Pancreas (tissue), 10 donors: ENCODE measurements at regions not wholly inside any gene's neighbourhood (a gene's known extent, or its start where the extent isn't known, plus 50 kb on each side); places are given as distances from the start of the nearest gene placed in this dataset.
A peak's percentile ranks its signal among the peaks of the same experiment; 100 is the strongest.

Experiments used
- ATAC-seq, 4 donors: fragments of 200-7000 bp; cut with Tn5 transposase; one replicate each; pipeline versions ENCODE4 v1.8.0 to v1.9.1; 2020; ENCODE audit warnings: mild to moderate bottlenecking in 4 of 4, moderate library complexity in 4 of 4
- DNase-seq, 6 donors: peaks; one replicate each; pipeline ENCODE4 v3.0.0-alpha.2; 2020
- FAIRE-seq: peaks from 2 replicates; lab custom pipeline; 2012; peaks lifted over from hg19 to GRCh38; lab: Jason Lieb, UNC
- H3K27ac ChIP-seq, 4 donors: fragments of 200-600 bp; sonication (generic); 1 replicate in 3 of 4; 2 replicates in 1 of 4; pipeline versions ENCODE4 v1.5.0 to v1.8.0; 2020
- H3K27me3 ChIP-seq, 4 donors: fragments of 200-600 bp; one replicate each; pipeline ENCODE4 v1.8.0; 2021
- H3K36me3 ChIP-seq, 3 donors: fragments of 200-600 bp; sonication (generic) in 1 of 3; one replicate each; pipeline versions ENCODE4 v1.5.0 to v1.8.0; 2020 to 2021
- H3K4me1 ChIP-seq, 3 donors: fragments of 200-600 bp; one replicate each; pipeline ENCODE4 v1.8.0; 2021
- H3K4me3 ChIP-seq, 4 donors: fragments of 200-600 bp; sonication (generic) in 2 of 4; one replicate each; pipeline versions ENCODE4 v1.5.0 to v1.8.0; 2020 to 2021
- H3K9me3 ChIP-seq, 4 donors: fragments of 200-600 bp; one replicate each; pipeline ENCODE4 v1.8.0; 2021
- CTCF ChIP-seq, 4 donors: fragments of 200-600 bp; sonication (generic) in 3 of 4; IDR thresholded peaks; one replicate each; pipeline versions ENCODE4 v1.5.0 to v1.8.0; 2021; ENCODE audit warnings: antibody characterized with exemption in 4 of 4
- WGBS, 2 donors: extraction: QIAGEN DNeasy Blood & Tissue Kit; methylation state at CpG; one replicate each; pipeline ENCODE4 v1.1.7; 2013; 5-methylcytosine and 5-hydroxymethylcytosine counted together
- intact Hi-C, 3 donors: fragments of 100-400 bp; cut with DNase I; formaldehyde crosslinking; loops; one replicate each; pipeline versions ENCODE4 v1.11.1 to v1.14.2; 2022
- donor health status: healthy with polysubstance abuse.
- donor health status: DM: no; HTN: no; CAD: no; lungs with moderate emphysema.
- donor health status: DM: no; HTN: no; CAD: no.
- donor health status: control.
- donor health status: control.
- donor health status: Bipolar disorder and iron deficiency.
- donor health status: DM: yes; HTN: yes; CAD: no.
- donor health status: DM: no; HTN: no; CAD: no.
- donor health status: DM: no; HTN: no; CAD: no.
- donor health status: DM: yes; HTN: yes; CAD: no.

- ATAC-seq (no peak), FAIRE-seq (no peak), DNase-seq (no peak)
- peaks cover 0 to 6% (median 0%) of the 10 kb centered on the region in 3 donors for H3K4me1 ChIP-seq
- intact Hi-C loops = no loop called here
- H3K36me3 ChIP-seq = no peaks in the 10 kb centered on the region
- H3K27ac ChIP-seq = no peak overlapping the region
- H3K4me3 ChIP-seq = no peak overlapping the region
- no peak for TF ChIP-seq CTCF (IDR thresholded peaks at IDR 0.05)
- WGBS, 2 donors = 83 to 88% methylated on average over 3 of the region's 3 CpGs
- H3K9me3 ChIP-seq = no peaks in the 10 kb centered on the region
- H3K27me3 ChIP-seq = peaks cover 0 to 6% (median 0%) of the 10 kb centered on the region in 4 donors
Observed at GRCh38 chr3:24608701-24609390, 114.2 kb upstream of the THRB start.

GRCh38 chr3:24614359-24614758 lies 119.7 kb upstream of the THRB start:
- Histone ChIP-seq H3K27ac (no peak overlapping the region), H3K4me3 (no peak overlapping the region), H3K36me3 (no peaks in the 10 kb centered on the region), H3K27me3 (peaks cover 0 to 6% (median 0%) of the 10 kb centered on the region in 4 donors), H3K4me1 (no peaks in the 10 kb centered on the region), H3K9me3 (no peaks in the 10 kb centered on the region)
- ATAC-seq (no peak), DNase-seq (no peak), FAIRE-seq (no peak)
- TF ChIP-seq CTCF (IDR thresholded peaks at IDR 0.05) = no peak
- intact Hi-C loops = no loop called here
- WGBS, 2 donors = 94 to 96% methylated on average over 1 of the region's 1 CpG

- Histone ChIP-seq H3K27me3 (peaks cover 0 to 6% (median 0%) of the 10 kb centered on the region in 4 donors), H3K4me3 (no peak overlapping the region), H3K4me1 (no peaks in the 10 kb centered on the region), H3K9me3 (no peaks in the 10 kb centered on the region), H3K36me3 (no peaks in the 10 kb centered on the region), H3K27ac (no peak overlapping the region)
- DNase-seq = no peak
- intact Hi-C loops = no loop called here
- TF ChIP-seq CTCF (IDR thresholded peaks at IDR 0.05) = no peak
- no peak for FAIRE-seq
- WGBS, 2 donors = 12 to 13% methylated on average over 2 of the region's 2 CpGs
- ATAC-seq = peak in 2 of 4 donors; percentile 38 to 44
Observed at GRCh38 chr3:24615177-24615576, 120.5 kb upstream of the THRB start.

GRCh38 chr3:24616110-24616829 lies 121.6 kb upstream of the THRB start:
- Histone ChIP-seq H3K27me3 (peaks cover 0 to 1% (median 0%) of the 10 kb centered on the region in 4 donors), H3K36me3 (no peaks in the 10 kb centered on the region), H3K9me3 (no peaks in the 10 kb centered on the region), H3K4me3 (no peak overlapping the region), H3K4me1 (no peaks in the 10 kb centered on the region), H3K27ac (no peak overlapping the region)
- no peak for TF ChIP-seq CTCF (IDR thresholded peaks at IDR 0.05)
- intact Hi-C loops = no loop called here
- ATAC-seq = no peak
- DNase-seq = no peak
- 80 to 85% methylated on average over 1 of the region's 1 CpG for WGBS, 2 donors
- FAIRE-seq = no peak

- no peak overlapping the region for H3K4me3 ChIP-seq
- no peaks in the 10 kb centered on the region for H3K36me3 ChIP-seq
- DNase-seq (no peak), FAIRE-seq (no peak), ATAC-seq (no peak)
- no peak overlapping the region for H3K27ac ChIP-seq
- no peak for TF ChIP-seq CTCF (IDR thresholded peaks at IDR 0.05)
- H3K9me3 ChIP-seq = no peaks in the 10 kb centered on the region
- intact Hi-C loops = no loop called here
- WGBS, 2 donors = 87 to 89% methylated on average over 1 of the region's 1 CpG
- no peaks in the 10 kb centered on the region for H3K4me1 ChIP-seq
- H3K27me3 ChIP-seq = no peaks in the 10 kb centered on the region
Observed at GRCh38 chr3:24622138-24622537, 127.5 kb upstream of the THRB start.
